Vagina (tissue), 2 donors: ENCODE measurements at regions not wholly inside any gene's neighbourhood (a gene's known extent, or its start where the extent isn't known, plus 50 kb on each side); places are given as distances from the start of the nearest gene placed in this dataset.

Experiments
- POLR2A ChIP-seq, 2 donors: fragments of 450-650 bp; IDR thresholded peaks; one replicate each; pipeline ENCODE4 v1.6.1; 2017; ENCODE audit warnings: antibody characterized with exemption in 2 of 2, mild to moderate bottlenecking in 2 of 2, moderate library complexity in 2 of 2
- POLR2AphosphoS5 ChIP-seq, 2 donors: sonication (generic); formaldehyde crosslinking; IDR thresholded peaks; one replicate each; pipeline ENCODE4 v1.9.0; 2017; ENCODE audit warnings: antibody characterized with exemption in 2 of 2, mild to moderate bottlenecking in 2 of 2, low read depth in 1 of 2; ENCODE audit not compliant: insufficient read depth in 1 of 2
- TF ChIP-seq, protein P1 (sequence below), 3 experiments: fragments of 450-650 bp in 2 of 3; fragments of 200-600 bp in 1 of 3; sonication (generic) in 1 of 3; IDR thresholded peaks; one replicate each; pipeline ENCODE4 v1.5.1; 2017 to 2019; ENCODE audit warnings: antibody characterized with exemption in 3 of 3, mild to moderate bottlenecking in 2 of 3, moderate library complexity in 2 of 3

DNA sequence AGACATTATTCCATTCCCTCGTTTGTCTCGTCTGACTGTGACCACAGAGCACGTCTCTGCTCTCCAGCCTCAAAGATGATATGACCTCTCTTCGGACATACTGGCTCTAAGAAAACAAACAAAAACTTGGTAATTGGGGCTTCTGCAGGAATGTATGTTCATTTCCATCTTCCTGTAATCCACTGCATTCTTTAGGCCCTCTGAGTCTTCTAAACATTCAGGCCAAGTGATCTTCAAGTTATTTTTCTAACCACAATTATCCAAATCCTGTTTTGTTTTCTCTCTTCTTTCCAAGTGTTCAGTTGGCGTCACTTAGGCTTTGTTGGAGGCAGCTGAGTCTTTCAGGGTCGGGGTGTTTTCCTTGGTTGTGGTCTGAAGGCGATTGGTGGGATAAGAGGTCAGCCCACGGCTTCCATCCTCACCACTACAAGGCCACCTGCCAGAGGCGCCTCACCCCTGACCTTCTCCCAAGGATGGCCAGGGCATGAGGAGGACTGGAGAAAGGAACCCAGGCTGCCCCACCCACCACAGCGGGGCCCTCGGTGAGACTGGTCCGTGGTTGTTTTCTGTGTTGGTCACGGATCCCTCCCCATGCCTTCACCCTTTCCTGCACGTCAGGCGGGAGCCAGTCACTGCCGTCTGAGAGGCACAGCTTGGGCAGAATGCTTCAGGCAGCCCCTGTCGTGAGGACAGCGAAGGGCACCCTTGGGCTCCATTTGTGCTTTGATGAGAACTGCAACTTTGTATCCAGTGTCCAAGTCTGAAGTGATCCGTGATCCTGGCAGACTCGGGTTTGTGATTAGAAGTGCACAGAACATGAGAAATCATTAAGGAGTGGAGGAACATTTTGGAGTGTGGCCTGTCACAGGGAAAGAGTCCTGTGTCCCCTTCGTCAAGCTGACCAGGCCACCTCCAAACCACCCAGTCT is 88.6 kb upstream of the FHL2 start:
- TF ChIP-seq, protein P1, sequence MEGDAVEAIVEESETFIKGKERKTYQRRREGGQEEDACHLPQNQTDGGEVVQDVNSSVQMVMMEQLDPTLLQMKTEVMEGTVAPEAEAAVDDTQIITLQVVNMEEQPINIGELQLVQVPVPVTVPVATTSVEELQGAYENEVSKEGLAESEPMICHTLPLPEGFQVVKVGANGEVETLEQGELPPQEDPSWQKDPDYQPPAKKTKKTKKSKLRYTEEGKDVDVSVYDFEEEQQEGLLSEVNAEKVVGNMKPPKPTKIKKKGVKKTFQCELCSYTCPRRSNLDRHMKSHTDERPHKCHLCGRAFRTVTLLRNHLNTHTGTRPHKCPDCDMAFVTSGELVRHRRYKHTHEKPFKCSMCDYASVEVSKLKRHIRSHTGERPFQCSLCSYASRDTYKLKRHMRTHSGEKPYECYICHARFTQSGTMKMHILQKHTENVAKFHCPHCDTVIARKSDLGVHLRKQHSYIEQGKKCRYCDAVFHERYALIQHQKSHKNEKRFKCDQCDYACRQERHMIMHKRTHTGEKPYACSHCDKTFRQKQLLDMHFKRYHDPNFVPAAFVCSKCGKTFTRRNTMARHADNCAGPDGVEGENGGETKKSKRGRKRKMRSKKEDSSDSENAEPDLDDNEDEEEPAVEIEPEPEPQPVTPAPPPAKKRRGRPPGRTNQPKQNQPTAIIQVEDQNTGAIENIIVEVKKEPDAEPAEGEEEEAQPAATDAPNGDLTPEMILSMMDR (IDR thresholded peaks at IDR 0.05) = no peak
- no peak for TF ChIP-seq POLR2AphosphoS5 (IDR thresholded peaks at IDR 0.05; ENCODE audit: insufficient read depth in 1 of 2, low read depth in 1 of 2)
- TF ChIP-seq POLR2A (IDR thresholded peaks at IDR 0.05) = no peak
